ENCODE measurements at regions not wholly inside any gene's neighbourhood (a gene's known extent, or its start where the extent isn't known, plus 50 kb on each side); places are given as distances from the start of the nearest gene placed in this dataset.

DNA sequence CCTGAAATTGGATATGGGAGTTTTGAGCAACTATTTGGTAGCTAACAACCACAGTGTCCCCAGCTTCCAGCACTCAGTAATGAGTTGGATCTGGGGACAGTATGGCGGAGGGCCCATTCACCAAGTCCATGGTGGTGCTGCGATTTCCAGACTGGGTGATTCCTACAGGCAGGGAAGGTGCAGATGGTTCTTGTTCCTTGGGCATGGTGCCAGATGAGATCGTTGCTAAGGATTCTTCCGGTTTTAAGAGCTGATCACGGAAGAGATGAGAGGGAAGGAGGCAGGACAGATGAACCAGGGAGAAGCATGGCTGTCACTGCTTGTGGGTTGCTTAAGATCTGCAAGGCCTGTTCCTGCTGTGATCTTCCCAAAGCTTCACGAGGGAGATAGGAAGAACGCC is 380.3 kb downstream of the TCERG1L start:
- Histone ChIP-seq H3K4me1 (peaks cover 0 to 19% (median 0%) of the 10 kb centered on the region in 3 donors), H3K27ac (no peak overlapping the region), H3K9me3 (no peaks in the 10 kb centered on the region), H3K27me3 (peaks cover 0 to 74% (median 0%) of the 10 kb centered on the region in 4 donors), H3K36me3 (no peaks in the 10 kb centered on the region), H3K4me3 (no peak overlapping the region)
- no peak for TF ChIP-seq POLR2A (IDR thresholded peaks at IDR 0.05)
- TF ChIP-seq, protein P1, sequence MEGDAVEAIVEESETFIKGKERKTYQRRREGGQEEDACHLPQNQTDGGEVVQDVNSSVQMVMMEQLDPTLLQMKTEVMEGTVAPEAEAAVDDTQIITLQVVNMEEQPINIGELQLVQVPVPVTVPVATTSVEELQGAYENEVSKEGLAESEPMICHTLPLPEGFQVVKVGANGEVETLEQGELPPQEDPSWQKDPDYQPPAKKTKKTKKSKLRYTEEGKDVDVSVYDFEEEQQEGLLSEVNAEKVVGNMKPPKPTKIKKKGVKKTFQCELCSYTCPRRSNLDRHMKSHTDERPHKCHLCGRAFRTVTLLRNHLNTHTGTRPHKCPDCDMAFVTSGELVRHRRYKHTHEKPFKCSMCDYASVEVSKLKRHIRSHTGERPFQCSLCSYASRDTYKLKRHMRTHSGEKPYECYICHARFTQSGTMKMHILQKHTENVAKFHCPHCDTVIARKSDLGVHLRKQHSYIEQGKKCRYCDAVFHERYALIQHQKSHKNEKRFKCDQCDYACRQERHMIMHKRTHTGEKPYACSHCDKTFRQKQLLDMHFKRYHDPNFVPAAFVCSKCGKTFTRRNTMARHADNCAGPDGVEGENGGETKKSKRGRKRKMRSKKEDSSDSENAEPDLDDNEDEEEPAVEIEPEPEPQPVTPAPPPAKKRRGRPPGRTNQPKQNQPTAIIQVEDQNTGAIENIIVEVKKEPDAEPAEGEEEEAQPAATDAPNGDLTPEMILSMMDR (IDR thresholded peaks at IDR 0.05): no peak
- DNase-seq: no peak
- WGBS, 2 donors: 72 to 83% methylated on average over 4 to 7 of the region's 7 CpGs
- intact Hi-C loops (cut with DNase I): no loop called here

DNA sequence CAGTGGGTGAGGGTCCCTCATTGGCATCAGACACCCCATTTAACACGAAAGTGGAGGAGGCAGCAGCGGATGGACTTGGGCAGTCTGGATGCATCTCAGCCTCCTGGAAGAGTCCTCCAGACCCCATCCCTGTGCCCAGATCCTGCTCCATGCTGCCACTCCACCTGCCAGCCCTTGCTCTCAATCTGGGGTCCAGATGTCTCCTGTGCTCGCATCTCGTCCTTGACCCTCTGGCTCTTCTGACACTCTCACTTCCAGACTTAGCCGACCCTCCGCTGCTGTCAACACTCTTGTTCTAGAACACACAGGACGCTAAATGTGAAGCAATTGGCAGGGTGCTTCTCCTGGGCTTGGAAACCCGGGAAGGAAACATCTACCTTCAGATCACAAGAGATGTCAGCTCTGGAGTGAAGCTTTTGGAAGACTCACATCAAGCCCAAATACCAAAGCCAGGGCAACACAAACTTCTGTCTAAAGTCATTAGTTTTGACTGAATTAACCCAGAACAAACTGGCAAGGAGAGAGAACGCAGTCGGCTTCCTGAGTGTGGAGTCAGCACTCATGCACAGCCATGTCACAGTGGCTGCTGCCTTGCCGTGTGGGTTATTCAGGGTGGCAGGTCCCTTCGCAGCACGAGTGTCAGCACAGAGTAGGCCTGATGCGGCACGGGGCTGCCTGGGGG is 379.1 kb downstream of the TCERG1L start:
- peaks cover 0 to 71% (median 0%) of the 10 kb centered on the region in 4 donors for H3K27me3 ChIP-seq
- whole genome bisulfite sequencing, 2 donors: 79 to 85% methylated on average over 9 to 15 of the region's 15 CpGs
- TF ChIP-seq POLR2A (IDR thresholded peaks at IDR 0.05): no peak
- TF ChIP-seq, protein P1 (IDR thresholded peaks at IDR 0.05): no peak
- no peak for DNase-seq
- H3K4me3 ChIP-seq: no peak overlapping the region
- intact Hi-C loops (cut with DNase I): no loop called here
- peaks cover 0 to 14% (median 0%) of the 10 kb centered on the region in 3 donors for H3K4me1 ChIP-seq
- H3K9me3 ChIP-seq: no peaks in the 10 kb centered on the region
- H3K36me3 ChIP-seq: no peaks in the 10 kb centered on the region
- no peak overlapping the region for H3K27ac ChIP-seq

DNA sequence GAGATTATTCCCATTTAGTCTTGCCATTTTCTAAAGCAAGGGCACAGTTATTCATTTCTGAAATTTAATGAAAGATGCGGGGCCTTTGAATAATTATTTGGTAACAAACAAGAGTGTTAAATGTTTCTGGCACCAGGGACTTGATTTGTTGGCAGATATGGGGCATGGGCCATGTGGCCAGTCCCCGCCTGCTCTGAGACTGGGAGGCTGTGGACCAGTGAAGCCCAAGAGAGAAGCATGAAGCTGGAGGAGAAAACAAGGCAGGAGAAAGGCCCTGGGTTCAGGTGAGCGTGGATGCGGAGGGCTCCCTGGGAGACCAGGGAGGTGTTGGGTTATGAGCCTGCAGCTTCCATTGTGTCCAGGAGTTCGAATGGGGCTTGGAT is 378.5 kb downstream of the TCERG1L start:
- no peak overlapping the region for H3K27ac ChIP-seq
- intact Hi-C loops (cut with DNase I): no loop called here
- H3K36me3 ChIP-seq: no peaks in the 10 kb centered on the region
- no peak overlapping the region for H3K4me3 ChIP-seq
- TF ChIP-seq POLR2A (IDR thresholded peaks at IDR 0.05): no peak
- TF ChIP-seq, protein P1 (IDR thresholded peaks at IDR 0.05): no peak
- H3K4me1 ChIP-seq: peaks cover 0 to 14% (median 0%) of the 10 kb centered on the region in 3 donors
- H3K27me3 ChIP-seq: peaks cover 0 to 71% (median 0%) of the 10 kb centered on the region in 4 donors
- H3K9me3 ChIP-seq: no peaks in the 10 kb centered on the region
- no peak for DNase-seq
- WGBS, 2 donors: 73 to 77% methylated on average over 5 of the region's 5 CpGs

DNA sequence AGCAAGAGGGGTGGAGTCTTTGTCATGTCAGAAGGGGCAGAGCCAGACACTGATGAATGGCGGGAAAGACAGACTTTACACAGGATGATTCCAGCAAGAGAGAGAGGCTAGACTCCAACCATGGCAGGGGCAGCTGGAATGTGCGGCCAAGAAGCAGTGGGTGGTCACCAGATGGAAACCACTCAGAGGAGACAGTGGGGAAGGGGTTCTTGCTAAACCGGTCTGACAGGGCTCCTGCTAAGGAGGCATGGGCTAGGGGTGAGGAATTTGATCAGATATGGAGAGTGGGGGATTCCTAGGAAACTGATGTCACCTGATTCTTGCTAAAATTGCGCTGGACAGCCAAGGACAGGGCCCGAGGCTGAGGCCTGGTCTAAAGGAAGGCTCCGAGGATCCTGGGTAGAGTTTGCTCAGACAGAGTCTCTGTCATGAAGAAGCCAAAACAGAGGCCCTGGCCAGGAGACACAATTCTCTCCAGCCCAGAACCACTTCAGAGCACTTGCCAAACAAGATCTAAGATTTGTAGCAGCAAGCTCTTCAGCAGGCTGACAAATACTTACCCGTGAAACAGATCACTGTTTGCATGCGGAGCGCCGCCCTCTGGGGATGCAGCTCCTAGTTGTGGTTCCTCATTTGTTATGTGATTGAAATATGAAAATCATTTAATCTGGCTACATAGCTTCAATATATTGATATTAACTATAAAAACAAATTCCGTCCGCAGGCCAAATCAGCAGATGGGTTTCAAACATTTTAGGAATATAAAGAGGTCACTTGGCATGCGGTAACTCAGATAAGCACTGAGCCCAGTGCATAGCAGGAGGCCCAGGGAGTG is 377.0 kb downstream of the TCERG1L start:
- no peak for DNase-seq
- no peaks in the 10 kb centered on the region for H3K9me3 ChIP-seq
- H3K27ac ChIP-seq: no peak overlapping the region
- H3K4me3 ChIP-seq: no peak overlapping the region
- WGBS, 2 donors: 74 to 75% methylated on average over 13 of the region's 13 CpGs
- H3K27me3 ChIP-seq: peaks cover 0 to 62% (median 0%) of the 10 kb centered on the region in 4 donors
- intact Hi-C loops (cut with DNase I): no loop called here
- H3K36me3 ChIP-seq: no peaks in the 10 kb centered on the region
- TF ChIP-seq, protein P1 (IDR thresholded peaks at IDR 0.05): no peak
- no peak for TF ChIP-seq POLR2A (IDR thresholded peaks at IDR 0.05)
- peaks cover 0 to 8% (median 0%) of the 10 kb centered on the region in 3 donors for H3K4me1 ChIP-seq

DNA sequence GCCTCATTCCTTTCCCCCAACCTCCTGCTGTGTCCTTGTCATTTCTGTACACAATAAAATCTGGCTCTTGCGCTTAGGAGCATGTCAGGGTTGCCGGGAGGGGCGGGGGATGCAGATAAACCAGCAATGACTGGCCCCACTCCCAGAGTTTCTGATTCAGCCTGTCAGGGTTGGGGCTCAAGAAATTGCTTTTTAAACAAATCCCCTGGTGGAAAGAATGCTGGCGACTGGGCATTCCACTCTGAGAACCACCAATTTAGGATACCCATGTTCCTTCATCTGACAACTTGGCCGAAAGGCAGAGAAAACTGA is 376.4 kb downstream of the TCERG1L start:
- DNase-seq: no peak
- H3K36me3 ChIP-seq: no peaks in the 10 kb centered on the region
- H3K4me3 ChIP-seq: no peak overlapping the region
- H3K27ac ChIP-seq: no peak overlapping the region
- TF ChIP-seq POLR2A (IDR thresholded peaks at IDR 0.05): no peak
- TF ChIP-seq, protein P1 (IDR thresholded peaks at IDR 0.05): no peak
- H3K9me3 ChIP-seq: no peaks in the 10 kb centered on the region
- peaks cover 0 to 2% (median 0%) of the 10 kb centered on the region in 3 donors for H3K4me1 ChIP-seq
- WGBS, 2 donors: 52 to 75% methylated on average over 5 of the region's 5 CpGs
- intact Hi-C loops (cut with DNase I): no loop called here
- H3K27me3 ChIP-seq: peaks cover 0 to 56% (median 0%) of the 10 kb centered on the region in 4 donors
